ENCODE measurements at regions not wholly inside any gene's neighbourhood (a gene's known extent, or its start where the extent isn't known, plus 50 kb on each side); places are given as distances from the start of the nearest gene placed in this dataset.
"Not testable (repeated sequence)": the region's sequence is repeated elsewhere in the genome, so short reads cannot be mapped to it uniquely, and the experiment has no call there.

- H3K27me3 ChIP-seq (ENCODE audit: control insufficient read depth, insufficient read depth, low read length), result peaks cover 27% of the 10 kb centered on the region
- H3K9me3 ChIP-seq (ENCODE audit: control insufficient read depth, low read depth, low read length), result no peaks in the 10 kb centered on the region
- H3K27ac ChIP-seq (ENCODE audit: low read length), result no peak overlapping the region
- H3K36me3 ChIP-seq (ENCODE audit: control insufficient read depth, insufficient read depth, low read length), result no peaks in the 10 kb centered on the region
- peaks cover 5% of the 10 kb centered on the region for H3K4me1 ChIP-seq (ENCODE audit: control insufficient read depth, insufficient read depth, low read length)
- no peak overlapping the region for H3K4me3 ChIP-seq (ENCODE audit: low read length)
- no peak for DNase-seq
- WGBS (ENCODE audit: insufficient coverage, low lambda C conversion rate), result 70% methylated on average over 2 of the region's 6 CpGs
Measured at GRCh38 chr2:134029418-134029817, 224.5 kb upstream of the MGAT5 start.

- Histone ChIP-seq H3K36me3 (ENCODE audit: control insufficient read depth, insufficient read depth, low read length) (no peaks in the 10 kb centered on the region), H3K9me3 (ENCODE audit: control insufficient read depth, low read depth, low read length) (no peaks in the 10 kb centered on the region), H3K27ac (ENCODE audit: low read length) (no peak overlapping the region), H3K27me3 (ENCODE audit: control insufficient read depth, insufficient read depth, low read length) (peaks cover 30% of the 10 kb centered on the region), H3K4me3 (ENCODE audit: low read length) (no peak overlapping the region), H3K4me1 (ENCODE audit: control insufficient read depth, insufficient read depth, low read length) (peaks cover 5% of the 10 kb centered on the region)
- 48% methylated on average over 3 of the region's 6 CpGs for WGBS (ENCODE audit: insufficient coverage, low lambda C conversion rate)
- DNase-seq, result no peak
Measured at GRCh38 chr2:134031539-134031938, 222.3 kb upstream of the MGAT5 start.

- no peaks in the 10 kb centered on the region for H3K36me3 ChIP-seq (ENCODE audit: control insufficient read depth, insufficient read depth, low read length)
- H3K27me3 ChIP-seq (ENCODE audit: control insufficient read depth, insufficient read depth, low read length), result peaks cover 9% of the 10 kb centered on the region
- DNase-seq, result no peak
- no peak overlapping the region for H3K4me3 ChIP-seq (ENCODE audit: low read length)
- H3K27ac ChIP-seq (ENCODE audit: low read length), result no peak overlapping the region
- H3K9me3 ChIP-seq (ENCODE audit: control insufficient read depth, low read depth, low read length), result no peaks in the 10 kb centered on the region
- no CpG with 5 or more reads among the region's 5 CpGs for WGBS (ENCODE audit: insufficient coverage, low lambda C conversion rate)
- no peaks in the 10 kb centered on the region for H3K4me1 ChIP-seq (ENCODE audit: control insufficient read depth, insufficient read depth, low read length)
Measured at GRCh38 chr2:134035605-134036370, 218.1 kb upstream of the MGAT5 start.

- Histone ChIP-seq H3K36me3 (ENCODE audit: control insufficient read depth, insufficient read depth, low read length) (no peaks in the 10 kb centered on the region), H3K9me3 (ENCODE audit: control insufficient read depth, low read depth, low read length) (no peaks in the 10 kb centered on the region), H3K27me3 (ENCODE audit: control insufficient read depth, insufficient read depth, low read length) (no peaks in the 10 kb centered on the region), H3K4me1 (ENCODE audit: control insufficient read depth, insufficient read depth, low read length) (no peaks in the 10 kb centered on the region), H3K27ac (ENCODE audit: low read length) (no peak overlapping the region), H3K4me3 (ENCODE audit: low read length) (no peak overlapping the region)
- no peak for DNase-seq
- WGBS (ENCODE audit: insufficient coverage, low lambda C conversion rate), result no CpG with 5 or more reads among the region's 1 CpG
Measured at GRCh38 chr2:134039912-134040581, 213.8 kb upstream of the MGAT5 start.

- H3K4me3 ChIP-seq (ENCODE audit: low read length); H3K27ac ChIP-seq (ENCODE audit: low read length); H3K36me3 ChIP-seq (ENCODE audit: control insufficient read depth, insufficient read depth, low read length); H3K9me3 ChIP-seq (ENCODE audit: control insufficient read depth, low read depth, low read length); H3K4me1 ChIP-seq (ENCODE audit: control insufficient read depth, insufficient read depth, low read length); DNase-seq; H3K27me3 ChIP-seq (ENCODE audit: control insufficient read depth, insufficient read depth, low read length): not testable (repeated sequence)
- WGBS (ENCODE audit: insufficient coverage, low lambda C conversion rate), result 100% methylated on average over 1 of the region's 4 CpGs
Measured at GRCh38 chr2:134040626-134041172, 213.2 kb upstream of the MGAT5 start.

- Histone ChIP-seq H3K9me3 (ENCODE audit: control insufficient read depth, low read depth, low read length) (no peaks in the 10 kb centered on the region), H3K27ac (ENCODE audit: low read length) (no peak overlapping the region), H3K27me3 (ENCODE audit: control insufficient read depth, insufficient read depth, low read length) (no peaks in the 10 kb centered on the region), H3K4me1 (ENCODE audit: control insufficient read depth, insufficient read depth, low read length) (no peaks in the 10 kb centered on the region), H3K36me3 (ENCODE audit: control insufficient read depth, insufficient read depth, low read length) (no peaks in the 10 kb centered on the region), H3K4me3 (ENCODE audit: low read length) (no peak overlapping the region)
- DNase-seq, result no peak
Measured at GRCh38 chr2:134041877-134042276, 212.0 kb upstream of the MGAT5 start.

GRCh38 chr2:134043028-134043427 lies 210.8 kb upstream of the MGAT5 start:
- not testable (repeated sequence) for H3K36me3 ChIP-seq (ENCODE audit: control insufficient read depth, insufficient read depth, low read length); H3K27me3 ChIP-seq (ENCODE audit: control insufficient read depth, insufficient read depth, low read length); H3K27ac ChIP-seq (ENCODE audit: low read length); DNase-seq; H3K4me3 ChIP-seq (ENCODE audit: low read length); H3K4me1 ChIP-seq (ENCODE audit: control insufficient read depth, insufficient read depth, low read length); H3K9me3 ChIP-seq (ENCODE audit: control insufficient read depth, low read depth, low read length)
- no CpG with 5 or more reads among the region's 8 CpGs for WGBS (ENCODE audit: insufficient coverage, low lambda C conversion rate)

GRCh38 chr2:134052173-134052572 lies 201.7 kb upstream of the MGAT5 start:
- Histone ChIP-seq H3K27ac (ENCODE audit: low read length) (no peak overlapping the region), H3K36me3 (ENCODE audit: control insufficient read depth, insufficient read depth, low read length) (no peaks in the 10 kb centered on the region), H3K27me3 (ENCODE audit: control insufficient read depth, insufficient read depth, low read length) (peaks cover 5% of the 10 kb centered on the region), H3K4me1 (ENCODE audit: control insufficient read depth, insufficient read depth, low read length) (no peaks in the 10 kb centered on the region), H3K4me3 (ENCODE audit: low read length) (no peak overlapping the region), H3K9me3 (ENCODE audit: control insufficient read depth, low read depth, low read length) (no peaks in the 10 kb centered on the region)
- no peak for DNase-seq
- WGBS (ENCODE audit: insufficient coverage, low lambda C conversion rate), result 40% methylated on average over 1 of the region's 4 CpGs

- H3K27me3 ChIP-seq (ENCODE audit: control insufficient read depth, insufficient read depth, low read length), result peaks cover 5% of the 10 kb centered on the region
- no peaks in the 10 kb centered on the region for H3K36me3 ChIP-seq (ENCODE audit: control insufficient read depth, insufficient read depth, low read length)
- H3K9me3 ChIP-seq (ENCODE audit: control insufficient read depth, low read depth, low read length), result no peaks in the 10 kb centered on the region
- H3K4me3 ChIP-seq (ENCODE audit: low read length), result no peak overlapping the region
- DNase-seq, result no peak
- H3K4me1 ChIP-seq (ENCODE audit: control insufficient read depth, insufficient read depth, low read length), result no peaks in the 10 kb centered on the region
- no peak overlapping the region for H3K27ac ChIP-seq (ENCODE audit: low read length)
- WGBS (ENCODE audit: insufficient coverage, low lambda C conversion rate), result no CpG with 5 or more reads among the region's 2 CpGs
Measured at GRCh38 chr2:134056173-134056572, 197.7 kb upstream of the MGAT5 start.

- not testable (repeated sequence) for H3K9me3 ChIP-seq (ENCODE audit: control insufficient read depth, low read depth, low read length); H3K4me1 ChIP-seq (ENCODE audit: control insufficient read depth, insufficient read depth, low read length); H3K27me3 ChIP-seq (ENCODE audit: control insufficient read depth, insufficient read depth, low read length); DNase-seq; H3K27ac ChIP-seq (ENCODE audit: low read length); H3K4me3 ChIP-seq (ENCODE audit: low read length); H3K36me3 ChIP-seq (ENCODE audit: control insufficient read depth, insufficient read depth, low read length)
- 100% methylated on average over 1 of the region's 8 CpGs for WGBS (ENCODE audit: insufficient coverage, low lambda C conversion rate)
Measured at GRCh38 chr2:134061066-134061465, 192.8 kb upstream of the MGAT5 start.

Data from large intestine (tissue), 3 donors.